ENCODE measurements at regions not wholly inside any gene's neighbourhood (a gene's known extent, or its start where the extent isn't known, plus 50 kb on each side); places are given as distances from the start of the nearest gene placed in this dataset.

DNA sequence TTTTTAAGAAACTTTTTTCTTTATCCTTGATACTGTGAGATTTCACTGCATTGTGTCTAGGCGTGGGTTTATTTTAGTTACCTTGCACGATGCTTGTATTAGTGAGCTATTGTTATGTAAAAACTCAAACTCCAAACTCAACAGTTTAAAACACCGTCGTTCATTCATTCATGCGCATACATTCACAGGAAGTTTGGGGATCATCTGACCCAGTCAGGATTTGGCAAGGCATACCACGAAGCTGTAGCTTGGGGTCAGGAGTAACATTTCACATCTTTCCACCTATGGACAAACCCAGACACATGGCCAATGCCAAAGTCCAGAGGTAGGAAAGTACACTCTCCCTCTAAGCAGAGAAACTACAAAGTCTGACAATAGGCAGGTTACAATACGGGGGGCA, 324.6 kb upstream of the CHRM3 start:
- intact Hi-C loops (cut with micrococcal nuclease), result no loop called here
- no peak for ATAC-seq
- no peak for FAIRE-seq

GRCh38 chr1:239058190-239058589, 328.2 kb upstream of the CHRM3 start:
- H3K9me1 ChIP-seq (ENCODE audit: control insufficient read depth, insufficient read depth, low read length), result no peaks in the 10 kb centered on the region
- CTCF ChIA-PET (ENCODE audit: low intra/inter-chr PET ratio), result no interaction called here
- in situ Hi-C loops (cut with MboI), result no loop called here
- no peak overlapping the region for H3K4me2 ChIP-seq (ENCODE audit: insufficient read depth, low read length)
- POLR2A ChIA-PET, result no interaction called here
- intact Hi-C loops (cut with micrococcal nuclease), result no loop called here
- H3K79me2 ChIP-seq (ENCODE audit: control insufficient read depth, insufficient read depth, low read length), result no peaks in the 10 kb centered on the region
- H3K9me3 ChIP-seq (replicated peaks; ENCODE audit: control insufficient read depth, insufficient read depth, low read depth, low read length), result peaks cover 2% of the 10 kb centered on the region
- BruUV-seq (replicated peaks), result no TSS peak
- no peak for DNase-seq (ENCODE audit: extremely low read depth in 1 of 4, low spot score in 3 of 4)
- no peak overlapping the region for H3K27ac ChIP-seq (ENCODE audit: extremely low read depth, low read depth, low read length)
- no peak for ATAC-seq
- no peaks in the 10 kb centered on the region for H3K27me3 ChIP-seq (ENCODE audit: control insufficient read depth in 2 of 2, insufficient read depth in 2 of 2, low read length in 2 of 2)
- H4K20me1 ChIP-seq (replicated peaks; ENCODE audit: control insufficient read depth, insufficient read depth, low read length), result no peaks in the 10 kb centered on the region
- no peaks in the 10 kb centered on the region for H3K36me3 ChIP-seq (ENCODE audit: control insufficient read depth, insufficient read depth, low read length)
- WGBS (ENCODE audit: insufficient coverage, low coverage, missing lambda C conversion rate), result under 1% methylated on average over 6 of the region's 6 CpGs
- no peak overlapping the region for H2AFZ ChIP-seq (ENCODE audit: low read depth, low read length)
- H3K9ac ChIP-seq (ENCODE audit: insufficient read depth in 1 of 2, low read depth in 2 of 2, low read length in 2 of 2), result no peak overlapping the region
- no peak overlapping the region for H3K4me3 ChIP-seq
- TF ChIP-seq FOXO4 (CRISPR knock-in tag; IDR thresholded peaks at IDR 0.05), result no peak
- TF ChIP-seq ZNF586 (CRISPR knock-in tag; conservative IDR thresholded peaks at IDR 0.05), result no peak
- no peak for TF ChIP-seq MTA1 (IDR thresholded peaks at IDR 0.05; ENCODE audit: borderline replicate concordance)
- no peak for TF ChIP-seq ILF3 (IDR thresholded peaks at IDR 0.05; ENCODE audit: borderline replicate concordance)
- no peak for TF ChIP-seq ELF2 (CRISPR knock-in tag; IDR thresholded peaks at IDR 0.05)
- no peak for TF ChIP-seq YBX1 (IDR thresholded peaks at IDR 0.05)
- FAIRE-seq, result no peak
- no peaks in the 10 kb centered on the region for H3K4me1 ChIP-seq (replicated peaks in 1 of 2; ENCODE audit: control insufficient read depth in 2 of 2, insufficient read depth in 2 of 2, low read length in 2 of 2)

More for the DNA sequence above, 324.6 kb upstream of the CHRM3 start:
- BruUV-seq (replicated peaks), result no TSS peak
- Histone ChIP-seq H3K4me2 (ENCODE audit: insufficient read depth, low read length) (no peak overlapping the region), H4K20me1 (replicated peaks; ENCODE audit: control insufficient read depth, insufficient read depth, low read length) (no peaks in the 10 kb centered on the region), H3K9me3 (replicated peaks; ENCODE audit: control insufficient read depth, insufficient read depth, low read depth, low read length) (peaks cover 4% of the 10 kb centered on the region), H3K4me1 (replicated peaks in 1 of 2; ENCODE audit: control insufficient read depth in 2 of 2, insufficient read depth in 2 of 2, low read length in 2 of 2) (no peaks in the 10 kb centered on the region), H3K79me2 (ENCODE audit: control insufficient read depth, insufficient read depth, low read length) (no peaks in the 10 kb centered on the region), H3K9ac (ENCODE audit: insufficient read depth in 1 of 2, low read depth in 2 of 2, low read length in 2 of 2) (no peak overlapping the region), H2AFZ (ENCODE audit: low read depth, low read length) (no peak overlapping the region), H3K27ac (ENCODE audit: extremely low read depth, low read depth, low read length) (no peak overlapping the region), H3K9me1 (ENCODE audit: control insufficient read depth, insufficient read depth, low read length) (no peaks in the 10 kb centered on the region), H3K36me3 (ENCODE audit: control insufficient read depth, insufficient read depth, low read length) (no peaks in the 10 kb centered on the region), H3K4me3 (no peak overlapping the region), H3K27me3 (ENCODE audit: control insufficient read depth in 2 of 2, insufficient read depth in 2 of 2, low read length in 2 of 2) (no peaks in the 10 kb centered on the region)
- no peak for DNase-seq (ENCODE audit: extremely low read depth in 1 of 4, low spot score in 3 of 4)
- ChIA-PET CTCF (ENCODE audit: low intra/inter-chr PET ratio) (no interaction called here), POLR2A (no interaction called here)
- in situ Hi-C loops (cut with MboI), result no loop called here
- WGBS (ENCODE audit: insufficient coverage, low coverage, missing lambda C conversion rate), result under 1% methylated on average over 7 of the region's 7 CpGs
- no peak for TF ChIP-seq ZNF57 (CRISPR knock-in tag; IDR thresholded peaks at IDR 0.05)
- no peak for TF ChIP-seq CCNT2 (IDR thresholded peaks at IDR 0.05; ENCODE audit: borderline replicate concordance, extremely low read depth, insufficient read length, low read depth, low read length)
- no peak for TF ChIP-seq XRCC3 (IDR thresholded peaks at IDR 0.05)
- no peak for TF ChIP-seq NCOA1 (IDR thresholded peaks at IDR 0.05; ENCODE audit: low read depth)
- no peak for TF ChIP-seq RBM17 (IDR thresholded peaks at IDR 0.05; ENCODE audit: borderline replicate concordance, low read depth, low read length)
- no peak for TF ChIP-seq TFAM (CRISPR knock-in tag; conservative IDR thresholded peaks at IDR 0.05)
- TF ChIP-seq ARHGAP35 (IDR thresholded peaks at IDR 0.05; ENCODE audit: partially characterized antibody), result no peak
- no peak for TF ChIP-seq ZNF707 (CRISPR knock-in tag; conservative IDR thresholded peaks at IDR 0.05)

All from K562 (cell line).